ENCODE measurements at regions not wholly inside any gene's neighbourhood (a gene's known extent, or its start where the extent isn't known, plus 50 kb on each side); places are given as distances from the start of the nearest gene placed in this dataset.

GRCh38 chr11:70028147-70028855 lies 49.8 kb upstream of the ANO1 start:
- DNase-seq (ENCODE audit: low read depth) = no peak
